HCT116 (cell line): ENCODE measurements at regions not wholly inside any gene's neighbourhood (a gene's known extent, or its start where the extent isn't known, plus 50 kb on each side); places are given as distances from the start of the nearest gene placed in this dataset.

Experiments
- ATAC-seq: fragments of 200-7000 bp; cut with Tn5 transposase; 2 replicates; pipeline ENCODE4 v1.9.1; 2020; ENCODE audit warnings: mild to moderate bottlenecking, moderate library complexity
- BruUV-seq: library from RNA; stranded (reverse); fragments of 400-500 nt; replicated peaks from 2 replicates; lab custom pipeline; 2021; lab: Mats Ljungman, UMichigan
- CTCF ChIA-PET: fragments of 300-600 bp; sonication (Branson Sonifier 250); formaldehyde crosslinking; loops from one replicate; lab custom pipeline; 2021; ENCODE audit warnings: antibody characterized with exemption; lab: Charles Lee
- POLR2A ChIA-PET: fragments of 300-600, 350-600 bp; sonication (Branson Sonifier 250); formaldehyde crosslinking; loops from one replicate; lab custom pipeline; 2021; ENCODE audit warnings: antibody characterized with exemption; lab: Charles Lee
- RAD21 ChIA-PET, 2 experiments: fragments of 300-600 bp; sonication (Branson Sonifier 250); formaldehyde crosslinking; loops; one replicate each; lab custom pipeline; 2023; ENCODE audit warnings: low total read pairs in 2 of 2; ENCODE audit not compliant: uncharacterized antibody in 2 of 2, unreplicated experiment in 2 of 2, low non-redundant PET in 1 of 2; lab: Charles Lee
- DNase-seq: peaks from one replicate; pipeline ENCODE4 v3.0.0-alpha.2; 2010; ENCODE audit warnings: low read depth, low spot score
- H2AFZ ChIP-seq: fragments of 200-600 bp; shearing (Covaris generic), sonication (generic); 2 replicates; pipeline ENCODE4 v1.6.1; 2017; ENCODE audit warnings: low read depth, mixed run types, mixed read lengths, antibody characterized with exemption, low read length; ENCODE audit not compliant: poor library complexity, severe bottlenecking
- H3K27ac ChIP-seq: 2 replicates; pipeline ENCODE4 v1.5.1; 2012; ENCODE audit warnings: low read depth, low read length
- H3K27me3 ChIP-seq: fragments of 200-600 bp; sonication (generic); 2 replicates; pipeline ENCODE4 v1.6.1; 2016; ENCODE audit warnings: mixed run types, low read length, mixed read lengths; ENCODE audit not compliant: insufficient read depth
- H3K36me3 ChIP-seq, 2 experiments: fragments of 200-500 bp in 1 of 2; fragments of 200-600 bp in 1 of 2; sonication (Bioruptor generic) in 1 of 2; sonication (generic) in 1 of 2; 2 replicates each; pipeline versions ENCODE4 v1.5.1 to v1.6.1; 2014 to 2016; ENCODE audit warnings: low read length in 2 of 2, inconsistent platforms in 1 of 2, mixed read lengths in 1 of 2, mixed run types in 1 of 2; ENCODE audit not compliant: insufficient read depth in 2 of 2, control insufficient read depth in 1 of 2
- H3K4me1 ChIP-seq, 2 experiments: fragments of 200-600 bp in 1 of 2; sonication (generic) in 1 of 2; 2 replicates each; pipeline versions ENCODE4 v1.5.1 to v1.6.1; 2012 to 2017; ENCODE audit warnings: low read length in 2 of 2, inconsistent platforms in 1 of 2, mild to moderate bottlenecking in 1 of 2, mixed read lengths in 1 of 2, mixed run types in 1 of 2, moderate library complexity in 1 of 2; ENCODE audit not compliant: insufficient read depth in 2 of 2, control insufficient read depth in 1 of 2
- H3K4me2 ChIP-seq: fragments of 200-600 bp; sonication (generic); 2 replicates; pipeline ENCODE4 v1.6.1; 2017; ENCODE audit warnings: mixed run types, low read length, mixed read lengths
- H3K4me3 ChIP-seq, 2 experiments: fragments of 200-600 bp in 1 of 2; sonication (generic) in 1 of 2; replicated peaks in 1 of 2; 2 replicates each; pipeline ENCODE4 v1.5.1; 2011 to 2016; ENCODE audit warnings: low read length in 2 of 2, control low read depth in 1 of 2, low read depth in 1 of 2, mild to moderate bottlenecking in 1 of 2, mixed read lengths in 1 of 2, mixed run types in 1 of 2
- H3K79me2 ChIP-seq: fragments of 200-600 bp; sonication (generic); 2 replicates; pipeline ENCODE4 v1.6.1; 2017; ENCODE audit warnings: mild to moderate bottlenecking, mixed run types, low read length, moderate library complexity, mixed read lengths; ENCODE audit not compliant: insufficient read depth
- H3K9ac ChIP-seq: fragments of 200-600 bp; sonication (generic); 2 replicates; pipeline ENCODE4 v1.6.1; 2016; ENCODE audit warnings: low read length, mixed read lengths
- H3K9me2 ChIP-seq: fragments of 200-600 bp; sonication (generic), shearing (Covaris generic); 2 replicates; pipeline ENCODE4 v1.6.1; 2017; ENCODE audit warnings: mixed run types, mild to moderate bottlenecking, moderate library complexity; ENCODE audit not compliant: insufficient read depth
- H3K9me3 ChIP-seq, 2 experiments: fragments of 200-500 bp in 1 of 2; fragments of 200-600 bp in 1 of 2; sonication (Bioruptor generic) in 1 of 2; sonication (generic) in 1 of 2; 2 replicates each; pipeline ENCODE4 v1.6.1; 2014 to 2017; ENCODE audit warnings: low read length in 2 of 2, mixed read lengths in 2 of 2, inconsistent platforms in 1 of 2, low read depth in 1 of 2, mild to moderate bottlenecking in 1 of 2, mixed run types in 1 of 2, moderate library complexity in 1 of 2; ENCODE audit not compliant: control insufficient read depth in 1 of 2, insufficient read depth in 1 of 2
- H4K20me1 ChIP-seq: fragments of 200-600 bp; sonication (generic), shearing (Covaris generic); 2 replicates; pipeline ENCODE4 v1.6.1; 2017; ENCODE audit warnings: mixed run types, mild to moderate bottlenecking, moderate library complexity; ENCODE audit not compliant: insufficient read depth
- CBX3 ChIP-seq: IDR thresholded peaks from 2 replicates; pipeline ENCODE4 v1.6.1; 2012; ENCODE audit warnings: low read depth
- FOSL1 ChIP-seq: IDR thresholded peaks from 2 replicates; pipeline ENCODE4 v1.6.1; 2012; ENCODE audit warnings: low read depth
- RAD21 ChIP-seq: IDR thresholded peaks from 2 replicates; pipeline ENCODE4 v1.6.1; 2012; ENCODE audit warnings: low read depth, mild to moderate bottlenecking
- SP1 ChIP-seq: IDR thresholded peaks from 2 replicates; pipeline ENCODE4 v1.6.1; 2012; ENCODE audit warnings: low read depth
- intact Hi-C: fragments of 100-400 bp; cut with micrococcal nuclease; formaldehyde crosslinking; loops from 2 replicates; pipeline ENCODE4 v1.10.0; 2022
- TF ChIP-seq, protein P1 (sequence below), 3 experiments: fragments of 200-600 bp in 1 of 3; sonication (generic) in 1 of 3; IDR thresholded peaks in 2 of 3; conservative IDR thresholded peaks in 1 of 3; 2 replicates each; pipeline ENCODE4 v1.5.1; 2012 to 2017; ENCODE audit warnings: low read depth in 2 of 3, low read length in 2 of 3, antibody characterized with exemption in 1 of 3, borderline replicate concordance in 1 of 3, control low read depth in 1 of 3, mild to moderate bottlenecking in 1 of 3, mixed read lengths in 1 of 3, mixed run types in 1 of 3, moderate library complexity in 1 of 3; ENCODE audit not compliant: insufficient read depth in 1 of 3
- TF ChIP-seq, protein P2 (sequence below): IDR thresholded peaks from 2 replicates; pipeline ENCODE4 v1.6.1; 2012; ENCODE audit warnings: low read depth

DNA sequence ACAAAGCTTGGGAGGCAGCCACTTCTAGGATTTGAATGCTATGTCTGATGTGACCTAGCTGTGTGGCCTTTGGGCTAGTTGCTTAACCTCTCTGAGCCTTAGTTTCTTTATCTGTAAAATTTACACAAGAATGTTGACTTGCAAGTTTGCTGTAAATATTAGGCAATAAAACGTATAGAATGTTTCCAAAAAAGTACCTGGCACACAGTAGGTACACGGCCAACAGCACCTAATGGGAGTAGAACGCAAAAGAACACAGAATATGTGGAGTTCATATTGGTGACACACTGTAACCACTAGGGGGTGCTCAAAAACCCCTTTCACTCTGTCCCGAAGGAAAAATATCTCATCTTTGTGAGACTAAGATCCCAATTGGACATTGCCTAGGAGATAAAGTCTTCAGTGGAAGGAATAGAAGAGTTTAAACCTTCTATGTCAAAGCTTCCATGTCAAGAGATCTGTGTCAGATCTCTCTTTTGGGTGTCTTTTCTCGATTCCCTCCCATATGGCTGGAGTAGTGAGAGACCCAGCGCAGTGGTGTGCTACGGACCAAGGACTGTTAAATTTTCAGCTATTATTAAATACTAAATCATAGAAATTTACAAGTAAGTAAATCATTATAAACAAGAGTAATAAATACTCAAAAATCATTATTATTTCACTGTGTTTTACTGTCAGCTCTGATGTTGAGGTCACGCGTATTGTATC is 145.4 kb upstream of the RAD23B start:
- POLR2A ChIA-PET: no interaction called here
- Histone ChIP-seq H3K4me2 (0 out of 2 replicates have a peak overlapping the region, but pooled peaks have one; percentile 22), H3K4me3 (no peak overlapping the region), H2AFZ (peak overlapping the region; percentile 75), H3K4me1 (peaks cover 4 to 8% of the 10 kb centered on the region in 2 experiments; a peak in 2 of 4 replicates), H3K9ac (no peak overlapping the region), H3K27me3 (no peaks in the 10 kb centered on the region), H3K36me3 (no peaks in the 10 kb centered on the region), H3K9me3 (no peaks in the 10 kb centered on the region), H3K27ac (no peak overlapping the region), H4K20me1 (no peaks in the 10 kb centered on the region), H3K79me2 (no peaks in the 10 kb centered on the region), H3K9me2 (no peaks in the 10 kb centered on the region)
- RAD21 ChIA-PET: no interaction called here
- ATAC-seq (peak; percentile 69), DNase-seq (peak; percentile 29)
- no TSS peak for BruUV-seq
- TF ChIP-seq FOSL1 (no peak), SP1 (no peak), RAD21 (peak; percentile 83), CBX3 (peak; percentile 71; the same call in 1 of the 2 replicates)
- TF ChIP-seq, protein P1, sequence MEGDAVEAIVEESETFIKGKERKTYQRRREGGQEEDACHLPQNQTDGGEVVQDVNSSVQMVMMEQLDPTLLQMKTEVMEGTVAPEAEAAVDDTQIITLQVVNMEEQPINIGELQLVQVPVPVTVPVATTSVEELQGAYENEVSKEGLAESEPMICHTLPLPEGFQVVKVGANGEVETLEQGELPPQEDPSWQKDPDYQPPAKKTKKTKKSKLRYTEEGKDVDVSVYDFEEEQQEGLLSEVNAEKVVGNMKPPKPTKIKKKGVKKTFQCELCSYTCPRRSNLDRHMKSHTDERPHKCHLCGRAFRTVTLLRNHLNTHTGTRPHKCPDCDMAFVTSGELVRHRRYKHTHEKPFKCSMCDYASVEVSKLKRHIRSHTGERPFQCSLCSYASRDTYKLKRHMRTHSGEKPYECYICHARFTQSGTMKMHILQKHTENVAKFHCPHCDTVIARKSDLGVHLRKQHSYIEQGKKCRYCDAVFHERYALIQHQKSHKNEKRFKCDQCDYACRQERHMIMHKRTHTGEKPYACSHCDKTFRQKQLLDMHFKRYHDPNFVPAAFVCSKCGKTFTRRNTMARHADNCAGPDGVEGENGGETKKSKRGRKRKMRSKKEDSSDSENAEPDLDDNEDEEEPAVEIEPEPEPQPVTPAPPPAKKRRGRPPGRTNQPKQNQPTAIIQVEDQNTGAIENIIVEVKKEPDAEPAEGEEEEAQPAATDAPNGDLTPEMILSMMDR (IDR thresholded peaks at IDR 0.05 in 2 of 3, conservative IDR thresholded peaks at IDR 0.05 in 1 of 3; ENCODE audit: borderline replicate concordance in 1 of 3, insufficient read depth in 1 of 3, low read depth in 2 of 3, low read length in 2 of 3): peak; percentile 64 to 93 (median 80)
- TF ChIP-seq, protein P2, sequence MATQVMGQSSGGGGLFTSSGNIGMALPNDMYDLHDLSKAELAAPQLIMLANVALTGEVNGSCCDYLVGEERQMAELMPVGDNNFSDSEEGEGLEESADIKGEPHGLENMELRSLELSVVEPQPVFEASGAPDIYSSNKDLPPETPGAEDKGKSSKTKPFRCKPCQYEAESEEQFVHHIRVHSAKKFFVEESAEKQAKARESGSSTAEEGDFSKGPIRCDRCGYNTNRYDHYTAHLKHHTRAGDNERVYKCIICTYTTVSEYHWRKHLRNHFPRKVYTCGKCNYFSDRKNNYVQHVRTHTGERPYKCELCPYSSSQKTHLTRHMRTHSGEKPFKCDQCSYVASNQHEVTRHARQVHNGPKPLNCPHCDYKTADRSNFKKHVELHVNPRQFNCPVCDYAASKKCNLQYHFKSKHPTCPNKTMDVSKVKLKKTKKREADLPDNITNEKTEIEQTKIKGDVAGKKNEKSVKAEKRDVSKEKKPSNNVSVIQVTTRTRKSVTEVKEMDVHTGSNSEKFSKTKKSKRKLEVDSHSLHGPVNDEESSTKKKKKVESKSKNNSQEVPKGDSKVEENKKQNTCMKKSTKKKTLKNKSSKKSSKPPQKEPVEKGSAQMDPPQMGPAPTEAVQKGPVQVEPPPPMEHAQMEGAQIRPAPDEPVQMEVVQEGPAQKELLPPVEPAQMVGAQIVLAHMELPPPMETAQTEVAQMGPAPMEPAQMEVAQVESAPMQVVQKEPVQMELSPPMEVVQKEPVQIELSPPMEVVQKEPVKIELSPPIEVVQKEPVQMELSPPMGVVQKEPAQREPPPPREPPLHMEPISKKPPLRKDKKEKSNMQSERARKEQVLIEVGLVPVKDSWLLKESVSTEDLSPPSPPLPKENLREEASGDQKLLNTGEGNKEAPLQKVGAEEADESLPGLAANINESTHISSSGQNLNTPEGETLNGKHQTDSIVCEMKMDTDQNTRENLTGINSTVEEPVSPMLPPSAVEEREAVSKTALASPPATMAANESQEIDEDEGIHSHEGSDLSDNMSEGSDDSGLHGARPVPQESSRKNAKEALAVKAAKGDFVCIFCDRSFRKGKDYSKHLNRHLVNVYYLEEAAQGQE: no peak
- CTCF ChIA-PET: interaction anchor here (0.6 to 2.1 kb wide), 3 partner anchors 21 to 34 kb away, joined by 3 to 5 read pairs (median 4); no protein-coding TSS in a partner anchor
- intact Hi-C loops: loop anchor here (1.0 kb wide), 1 partner anchor 204 kb away; no protein-coding TSS in a partner anchor
